H1 (cell line): ENCODE measurements at regions not wholly inside any gene's neighbourhood (a gene's known extent, or its start where the extent isn't known, plus 50 kb on each side); places are given as distances from the start of the nearest gene placed in this dataset.
A peak's percentile ranks its signal among the peaks of the same experiment; 100 is the strongest.

ENCODE experiments used
- CTCF ChIA-PET: fragments of 300-600 bp; sonication (Branson Sonifier 250); formaldehyde crosslinking; loops from one replicate; lab custom pipeline; 2021; ENCODE audit not compliant: partially characterized antibody; lab: Charles Lee
- POLR2A ChIA-PET: fragments of 300-600 bp; sonication (Branson Sonifier 250); formaldehyde crosslinking; loops from one replicate; lab custom pipeline; 2021; ENCODE audit warnings: inconsistent platforms; ENCODE audit not compliant: partially characterized antibody; lab: Charles Lee
- DNase-seq, 2 experiments: peaks; one replicate each; pipeline versions ENCODE4 v3.0.0 to v3.0.0-alpha.2; 2010 to 2022; ENCODE audit warnings: low spot score in 2 of 2, low read depth in 1 of 2, mixed read lengths in 1 of 2
- FAIRE-seq: peaks from 2 replicates; lab custom pipeline; 2011; peaks lifted over from hg19 to GRCh38; lab: Jason Lieb, UNC
- H2AFZ ChIP-seq: 2 replicates; pipeline ENCODE4 v1.8.1; 2012; ENCODE audit warnings: low read length, inconsistent platforms
- H2AK5ac ChIP-seq: 2 replicates; pipeline ENCODE4 v1.6.1; 2013; ENCODE audit warnings: low read depth, low read length
- H2BK120ac ChIP-seq: replicated peaks from 2 replicates; pipeline ENCODE3; 2013; ENCODE audit warnings: low read depth, low read length, inconsistent platforms
- H2BK12ac ChIP-seq: 2 replicates; pipeline ENCODE4 v1.6.1; 2013; ENCODE audit warnings: low read depth, low read length
- H2BK15ac ChIP-seq: 2 replicates; pipeline ENCODE4 v1.6.1; 2013; ENCODE audit warnings: low read length
- H2BK20ac ChIP-seq: 2 replicates; pipeline ENCODE4 v1.6.1; 2013; ENCODE audit warnings: low read length
- H2BK5ac ChIP-seq: 2 replicates; pipeline ENCODE4 v1.6.1; 2013; ENCODE audit warnings: low read depth, low read length
- H3K14ac ChIP-seq: 2 replicates; pipeline ENCODE4 v1.6.1; 2013; ENCODE audit warnings: inconsistent platforms; ENCODE audit not compliant: insufficient read length
- H3K18ac ChIP-seq: 2 replicates; pipeline ENCODE4 v1.6.1; 2013; ENCODE audit warnings: low read length; ENCODE audit errors: extremely low read depth
- H3K23ac ChIP-seq: 2 replicates; pipeline ENCODE4 v1.6.1; 2013; ENCODE audit warnings: inconsistent platforms; ENCODE audit not compliant: insufficient read length
- H3K23me2 ChIP-seq: 2 replicates; pipeline ENCODE4 v1.6.1; 2013; ENCODE audit warnings: low read depth, low read length
- H3K27ac ChIP-seq: 2 replicates; pipeline ENCODE4 v1.6.1; 2011; ENCODE audit warnings: low read depth, low read length, inconsistent platforms
- H3K27me3 ChIP-seq, 4 experiments: replicated peaks in 1 of 4; 1 replicate in 1 of 4; 2 replicates in 3 of 4; pipeline versions ENCODE4 v1.6.1 to v1.8.1; 2011 to 2013; ENCODE audit warnings: low read length in 3 of 4, mild to moderate bottlenecking in 3 of 4, inconsistent platforms in 2 of 4, mixed read lengths in 2 of 4, moderate library complexity in 1 of 4; ENCODE audit not compliant: control insufficient read depth in 3 of 4, insufficient read depth in 3 of 4; ENCODE audit errors: extremely low read depth in 1 of 4
- H3K36me3 ChIP-seq, 4 experiments: 2 replicates each; pipeline versions ENCODE4 v1.6.1 to v1.8.1; 2011 to 2013; ENCODE audit warnings: mild to moderate bottlenecking in 4 of 4, low read length in 3 of 4, moderate library complexity in 2 of 4, control low read depth in 1 of 4, inconsistent platforms in 1 of 4; ENCODE audit not compliant: insufficient read depth in 4 of 4, control insufficient read depth in 2 of 4
- H3K4ac ChIP-seq: replicated peaks from 2 replicates; pipeline ENCODE3; 2013; ENCODE audit warnings: low read length, low read depth, mixed read lengths, inconsistent platforms; ENCODE audit not compliant: insufficient read length
- H3K4me1 ChIP-seq, 4 experiments: replicated peaks in 1 of 4; 1 replicate in 1 of 4; 2 replicates in 3 of 4; pipeline versions ENCODE4 v1.6.1 to v1.8.1; 2011 to 2013; ENCODE audit warnings: low read length in 3 of 4, inconsistent platforms in 2 of 4, mixed read lengths in 1 of 4; ENCODE audit not compliant: insufficient read depth in 4 of 4, control insufficient read depth in 3 of 4
- H3K4me2 ChIP-seq, 2 experiments: 2 replicates each; pipeline versions ENCODE4 v1.6.1 to v1.8.1; 2011 to 2013; ENCODE audit warnings: low read depth in 2 of 2, low read length in 2 of 2, control low read depth in 1 of 2, inconsistent platforms in 1 of 2, mild to moderate bottlenecking in 1 of 2; ENCODE audit not compliant: insufficient read depth in 1 of 2
- H3K4me3 ChIP-seq, 4 experiments: fragments of 200-600, 300-600 bp in 1 of 4; sonication (generic), shearing (Covaris generic), sonication (Bioruptor Twin) in 1 of 4; 2 replicates each; pipeline versions ENCODE4 v1.5.1 to v1.8.1; 2011 to 2016; ENCODE audit warnings: low read length in 4 of 4, low read depth in 3 of 4, control low read depth in 2 of 4, inconsistent platforms in 2 of 4, mild to moderate bottlenecking in 2 of 4, mixed read lengths in 1 of 4, moderate library complexity in 1 of 4; ENCODE audit not compliant: insufficient read depth in 2 of 4; ENCODE audit errors: extremely low read depth in 1 of 4
- H3K56ac ChIP-seq: replicated peaks from 2 replicates; pipeline ENCODE3; 2013; ENCODE audit warnings: low read depth, mild to moderate bottlenecking, mixed read lengths, low read length, inconsistent platforms; ENCODE audit not compliant: insufficient read length
- H3K79me1 ChIP-seq: 2 replicates; pipeline ENCODE4 v1.6.1; 2013; ENCODE audit warnings: low read depth, low read length, control low read depth
- H3K79me2 ChIP-seq, 2 experiments: 2 replicates each; pipeline versions ENCODE4 v1.6.1 to v1.8.1; 2012 to 2013; ENCODE audit warnings: low read length in 2 of 2, mild to moderate bottlenecking in 2 of 2, inconsistent platforms in 1 of 2; ENCODE audit not compliant: insufficient read depth in 2 of 2, control insufficient read depth in 1 of 2
- H3K9ac ChIP-seq, 4 experiments: replicated peaks in 1 of 4; 1 replicate in 1 of 4; 2 replicates in 3 of 4; pipeline versions ENCODE4 v1.6.1 to v1.8.1; 2011 to 2013; ENCODE audit warnings: low read depth in 3 of 4, low read length in 3 of 4, control low read depth in 2 of 4, mild to moderate bottlenecking in 2 of 4, moderate library complexity in 2 of 4, inconsistent platforms in 1 of 4; ENCODE audit errors: extremely low read depth in 1 of 4
- H3K9me3 ChIP-seq, 2 experiments: 2 replicates each; pipeline versions ENCODE4 v1.6.1 to v1.8.1; 2012 to 2013; ENCODE audit warnings: mild to moderate bottlenecking in 2 of 2, moderate library complexity in 2 of 2, control low read depth in 1 of 2, inconsistent platforms in 1 of 2, low read depth in 1 of 2, low read length in 1 of 2, mixed read lengths in 1 of 2; ENCODE audit not compliant: insufficient read depth in 2 of 2
- H4K20me1 ChIP-seq, 2 experiments: replicated peaks in 1 of 2; 2 replicates each; pipeline versions ENCODE3 to v1.8.1; 2011 to 2013; ENCODE audit warnings: inconsistent platforms in 2 of 2, low read length in 2 of 2, mild to moderate bottlenecking in 1 of 2; ENCODE audit not compliant: insufficient read depth in 2 of 2, control insufficient read depth in 1 of 2
- H4K5ac ChIP-seq: 2 replicates; pipeline ENCODE4 v1.6.1; 2013; ENCODE audit warnings: low read length, low read depth, mixed read lengths, inconsistent platforms; ENCODE audit not compliant: insufficient read length
- H4K8ac ChIP-seq: 2 replicates; pipeline ENCODE4 v1.8.0; 2013; ENCODE audit warnings: mild to moderate bottlenecking, moderate library complexity, low read length, inconsistent platforms; ENCODE audit not compliant: insufficient read depth; ENCODE audit errors: extremely low read depth
- H4K91ac ChIP-seq: replicated peaks from 2 replicates; pipeline ENCODE3; 2013; ENCODE audit warnings: low read length, mixed read lengths, inconsistent platforms; ENCODE audit not compliant: insufficient read length
- BRCA1 ChIP-seq: IDR thresholded peaks from 2 replicates; pipeline ENCODE4 v1.6.1; 2012; ENCODE audit warnings: low read depth, low read length, improper control_type of control experiment
- SP1 ChIP-seq: IDR thresholded peaks from 2 replicates; pipeline ENCODE4 v1.6.1; 2011; ENCODE audit warnings: low read depth, low read length
- WGBS, 2 experiments: shearing (Covaris generic) in 1 of 2; methylation state at CpG; one replicate each; pipeline versions ENCODE4 v1.1.6 to v1.1.7; 2013 to 2015; ENCODE audit warnings: low lambda C conversion rate in 2 of 2, mixed read lengths in 2 of 2, inconsistent platforms in 1 of 2, low coverage in 1 of 2, missing lambda C conversion rate in 1 of 2; ENCODE audit not compliant: insufficient replicate concordance in 2 of 2, insufficient coverage in 1 of 2, insufficient read length in 1 of 2; ENCODE audit errors: extremely low coverage in 1 of 2, missing lambda C conversion rate in 1 of 2; 5-methylcytosine and 5-hydroxymethylcytosine counted together
- TF ChIP-seq, protein P1 (sequence below), 3 experiments: IDR thresholded peaks; 1 replicate in 2 of 3; 2 replicates in 1 of 3; pipeline versions ENCODE4 v1.5.1 to v1.6.1; 2011; ENCODE audit warnings: low read length in 3 of 3, mild to moderate bottlenecking in 3 of 3, inconsistent platforms in 2 of 3, low read depth in 1 of 3, moderate library complexity in 1 of 3; ENCODE audit not compliant: insufficient read depth in 1 of 3; ENCODE audit errors: control extremely low read depth in 1 of 3

- Histone ChIP-seq H3K56ac (no peak overlapping the region), H2BK5ac (no peak overlapping the region), H4K91ac (no peak overlapping the region), H3K36me3 (no peaks in the 10 kb centered on the region), H2AFZ (no peak overlapping the region), H4K8ac (no peak overlapping the region), H2BK20ac (no peak overlapping the region), H3K27ac (no peak overlapping the region), H3K4ac (no peak overlapping the region), H3K9me3 (no peaks in the 10 kb centered on the region), H3K4me3 (no peak overlapping the region), H3K23ac (no peak overlapping the region), H3K14ac (no peak overlapping the region), H3K4me1 (peaks cover 3 to 27% (median 20%) of the 10 kb centered on the region in 4 experiments), H2BK12ac (no peak overlapping the region), H3K79me2 (peaks cover 0 to 4% of the 10 kb centered on the region in 2 experiments; a peak in 1 of 4 replicates), H3K4me2 (no peak overlapping the region), H2BK120ac (no peak overlapping the region), H4K5ac (no peak overlapping the region), H3K18ac (no peak overlapping the region), H4K20me1 (peaks cover 0 to 11% of the 10 kb centered on the region in 2 experiments), H2AK5ac (no peak overlapping the region), H2BK15ac (no peak overlapping the region), H3K27me3 (no peaks in the 10 kb centered on the region), H3K9ac (no peak overlapping the region), H3K23me2 (no peaks in the 10 kb centered on the region), H3K79me1 (peaks cover 7% of the 10 kb centered on the region)
- POLR2A ChIA-PET = no interaction called here
- DNase-seq (no peak), FAIRE-seq (no peak)
- TF ChIP-seq, protein P1, sequence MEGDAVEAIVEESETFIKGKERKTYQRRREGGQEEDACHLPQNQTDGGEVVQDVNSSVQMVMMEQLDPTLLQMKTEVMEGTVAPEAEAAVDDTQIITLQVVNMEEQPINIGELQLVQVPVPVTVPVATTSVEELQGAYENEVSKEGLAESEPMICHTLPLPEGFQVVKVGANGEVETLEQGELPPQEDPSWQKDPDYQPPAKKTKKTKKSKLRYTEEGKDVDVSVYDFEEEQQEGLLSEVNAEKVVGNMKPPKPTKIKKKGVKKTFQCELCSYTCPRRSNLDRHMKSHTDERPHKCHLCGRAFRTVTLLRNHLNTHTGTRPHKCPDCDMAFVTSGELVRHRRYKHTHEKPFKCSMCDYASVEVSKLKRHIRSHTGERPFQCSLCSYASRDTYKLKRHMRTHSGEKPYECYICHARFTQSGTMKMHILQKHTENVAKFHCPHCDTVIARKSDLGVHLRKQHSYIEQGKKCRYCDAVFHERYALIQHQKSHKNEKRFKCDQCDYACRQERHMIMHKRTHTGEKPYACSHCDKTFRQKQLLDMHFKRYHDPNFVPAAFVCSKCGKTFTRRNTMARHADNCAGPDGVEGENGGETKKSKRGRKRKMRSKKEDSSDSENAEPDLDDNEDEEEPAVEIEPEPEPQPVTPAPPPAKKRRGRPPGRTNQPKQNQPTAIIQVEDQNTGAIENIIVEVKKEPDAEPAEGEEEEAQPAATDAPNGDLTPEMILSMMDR (IDR thresholded peaks at IDR 0.05; ENCODE audit: control extremely low read depth in 1 of 3, insufficient read depth in 1 of 3, low read depth in 1 of 3, low read length in 3 of 3) = peak in 1 of 3 experiments; percentile 13; a peak in 1 of 4 replicates
- TF ChIP-seq SP1 = no peak
- no peak for TF ChIP-seq BRCA1
- WGBS, 2 experiments = 82% methylated on average over 17 of the region's 17 CpGs; no CpG with 5 or more reads in 1 of the 2 experiments
- CTCF ChIA-PET = interaction anchor here (0.7 to 3.3 kb wide), 9 partner anchors 17 to 181 kb away, joined by 3 to 10 read pairs (median 3); no protein-coding TSS in a partner anchor
Measured at GRCh38 chr16:85209526-85210121, 97.4 kb upstream of the CIBAR2 start.
